IMR-90 (cell line): ENCODE measurements at regions not wholly inside any gene's neighbourhood (a gene's known extent, or its start where the extent isn't known, plus 50 kb on each side); places are given as distances from the start of the nearest gene placed in this dataset.

Experiments
- ATAC-seq: fragments of 200-7000 bp; cut with Tn5 transposase; 2 replicates; pipeline ENCODE4 v1.9.1; 2020; ENCODE audit warnings: low read depth, mild to moderate bottlenecking, moderate library complexity
- BruUV-seq: library from RNA; stranded (reverse); fragments of 400-500 nt; replicated peaks from 2 replicates; lab custom pipeline; 2021; lab: Mats Ljungman, UMichigan
- CTCF ChIA-PET: fragments of 300-600 bp; formaldehyde crosslinking; extraction: SDS; loops from one replicate; lab custom pipeline; 2021; ENCODE audit warnings: antibody characterized with exemption; lab: Yijun Ruan, JAX
- POLR2A ChIA-PET: fragments of 300-600 bp; sonication (Branson Sonifier 250); formaldehyde crosslinking; loops from one replicate; lab custom pipeline; 2022; ENCODE audit warnings: antibody characterized with exemption; ENCODE audit not compliant: unreplicated experiment; lab: Charles Lee
- DNase-seq: peaks from one replicate; pipeline ENCODE4 v3.0.0; 2013
- H2AFZ ChIP-seq: replicated peaks from 2 replicates; pipeline ENCODE3; 2013; ENCODE audit warnings: low read length, mild to moderate bottlenecking; ENCODE audit not compliant: poor library complexity
- H2AK5ac ChIP-seq: 2 replicates; pipeline ENCODE4 v1.6.1; 2013; ENCODE audit warnings: low read depth, low read length, inconsistent platforms
- H2AK9ac ChIP-seq: replicated peaks from 2 replicates; pipeline ENCODE3; 2013; ENCODE audit warnings: mild to moderate bottlenecking, low read depth, low read length, moderate library complexity; ENCODE audit not compliant: poor library complexity
- H2BK120ac ChIP-seq: 2 replicates; pipeline ENCODE4 v1.6.1; 2013; ENCODE audit warnings: low read depth, low read length, inconsistent platforms
- H2BK15ac ChIP-seq: 3 replicates; pipeline ENCODE4 v1.6.1; 2013; ENCODE audit warnings: low read depth, low read length, inconsistent platforms
- H2BK20ac ChIP-seq: 2 replicates; pipeline ENCODE4 v1.6.1; 2013; ENCODE audit warnings: low read depth, mild to moderate bottlenecking, inconsistent platforms, low read length, moderate library complexity
- H2BK5ac ChIP-seq: 2 replicates; pipeline ENCODE4 v1.6.1; 2013; ENCODE audit warnings: mild to moderate bottlenecking, low read depth, low read length, inconsistent platforms; ENCODE audit not compliant: poor library complexity, severe bottlenecking
- H3K14ac ChIP-seq: replicated peaks from 2 replicates; pipeline ENCODE4 v1.6.1; 2013; ENCODE audit warnings: low read depth, low read length, inconsistent platforms
- H3K18ac ChIP-seq: 2 replicates; pipeline ENCODE4 v1.6.1; 2013; ENCODE audit warnings: low read depth, low read length, control low read depth
- H3K23ac ChIP-seq: 2 replicates; pipeline ENCODE4 v1.6.1; 2013; ENCODE audit warnings: low read depth, low read length, inconsistent platforms
- H3K27ac ChIP-seq: 2 replicates; pipeline ENCODE4 v1.5.1; 2013; ENCODE audit warnings: mild to moderate bottlenecking, control low read depth, low read length; ENCODE audit not compliant: insufficient read depth
- H3K27me3 ChIP-seq: 2 replicates; pipeline ENCODE4 v1.6.1; 2013; ENCODE audit warnings: low read length; ENCODE audit not compliant: control insufficient read depth, insufficient read depth
- H3K36me3 ChIP-seq: 2 replicates; pipeline ENCODE4 v1.6.1; 2013; ENCODE audit warnings: low read length, mixed read lengths; ENCODE audit not compliant: control insufficient read depth, insufficient read depth
- H3K4ac ChIP-seq: 2 replicates; pipeline ENCODE4 v1.6.1; 2013; ENCODE audit warnings: low read depth, low read length, inconsistent platforms
- H3K4me1 ChIP-seq: 2 replicates; pipeline ENCODE4 v1.6.1; 2013; ENCODE audit warnings: low read length, mixed read lengths; ENCODE audit not compliant: control insufficient read depth, insufficient read depth
- H3K4me2 ChIP-seq: 2 replicates; pipeline ENCODE4 v1.6.1; 2013; ENCODE audit warnings: low read depth, mild to moderate bottlenecking, control low read depth, low read length, moderate library complexity
- H3K4me3 ChIP-seq: 2 replicates; pipeline ENCODE4 v1.5.1; 2013; ENCODE audit warnings: low read depth, mild to moderate bottlenecking, control low read depth, low read length, moderate library complexity; ENCODE audit not compliant: insufficient read depth
- H3K56ac ChIP-seq: 2 replicates; pipeline ENCODE4 v1.6.1; 2013; ENCODE audit warnings: low read length, inconsistent platforms; ENCODE audit not compliant: insufficient read depth; ENCODE audit errors: extremely low read depth
- H3K79me1 ChIP-seq, 2 experiments: 2 replicates each; pipeline ENCODE4 v1.6.1; 2013; ENCODE audit warnings: low read length in 2 of 2, inconsistent platforms in 1 of 2, low read depth in 1 of 2
- H3K9ac ChIP-seq: 2 replicates; pipeline ENCODE4 v1.6.1; 2013; ENCODE audit warnings: low read depth, low read length, control low read depth
- H3K9me1 ChIP-seq: 2 replicates; pipeline ENCODE4 v1.6.1; 2013; ENCODE audit warnings: low read length, inconsistent platforms; ENCODE audit not compliant: insufficient read depth
- H3K9me3 ChIP-seq: 2 replicates; pipeline ENCODE4 v1.6.1; 2013; ENCODE audit warnings: low read length; ENCODE audit not compliant: control insufficient read depth, insufficient read depth
- H4K20me1 ChIP-seq: 2 replicates; pipeline ENCODE4 v1.6.1; 2013; ENCODE audit warnings: low read length, inconsistent platforms; ENCODE audit not compliant: insufficient read depth
- H4K5ac ChIP-seq: 2 replicates; pipeline ENCODE4 v1.6.1; 2013; ENCODE audit warnings: mild to moderate bottlenecking, low read depth, low read length, control low read depth
- H4K8ac ChIP-seq, 2 experiments: 2 replicates each; pipeline ENCODE4 v1.6.1; 2013; ENCODE audit warnings: low read depth in 2 of 2, low read length in 2 of 2, control low read depth in 1 of 2, inconsistent platforms in 1 of 2
- H4K91ac ChIP-seq: 2 replicates; pipeline ENCODE4 v1.6.1; 2013; ENCODE audit warnings: low read depth, low read length, inconsistent platforms; ENCODE audit not compliant: insufficient read depth
- CEBPB ChIP-seq: IDR thresholded peaks from 2 replicates; pipeline ENCODE4 v1.6.1; 2012; ENCODE audit warnings: low read depth, low read length, improper control_type of control experiment
- MAFK ChIP-seq: IDR thresholded peaks from 2 replicates; pipeline ENCODE4 v1.6.1; 2012; ENCODE audit warnings: low read depth, low read length, improper control_type of control experiment
- MAZ ChIP-seq: IDR thresholded peaks from 2 replicates; pipeline ENCODE4 v1.6.1; 2012; ENCODE audit warnings: low read depth, mild to moderate bottlenecking, low read length, improper control_type of control experiment, moderate library complexity, borderline replicate concordance
- MXI1 ChIP-seq: IDR thresholded peaks from 2 replicates; pipeline ENCODE4 v1.6.1; 2012; ENCODE audit warnings: low read depth, mild to moderate bottlenecking, low read length, moderate library complexity, borderline replicate concordance
- POLR2A ChIP-seq: IDR thresholded peaks from 2 replicates; pipeline ENCODE4 v1.6.1; 2012; ENCODE audit warnings: mild to moderate bottlenecking, low read depth, low read length
- RCOR1 ChIP-seq: IDR thresholded peaks from 2 replicates; pipeline ENCODE4 v1.6.1; 2012; ENCODE audit warnings: mild to moderate bottlenecking, low read length, improper control_type of control experiment; ENCODE audit not compliant: insufficient replicate concordance
- WGBS, 2 experiments: methylation state at CpG; one replicate each; pipeline versions ENCODE4 v1.1.5 to v1.1.7; 2013; ENCODE audit warnings: missing lambda C conversion rate in 2 of 2; ENCODE audit not compliant: insufficient read length in 1 of 2; ENCODE audit errors: extremely low coverage in 2 of 2; 5-methylcytosine and 5-hydroxymethylcytosine counted together
- dilution Hi-C: fragments of 300-500 bp; cut with HindIII; formaldehyde crosslinking; loops from one replicate; pipeline ENCODE4 v1.14.3; 2018; ENCODE audit warnings: low sequenced_read_pairs; ENCODE audit not compliant: unreplicated experiment
- in situ Hi-C: fragments of 300-500 bp; cut with MboI; formaldehyde crosslinking; loops from 3 replicates; pipeline ENCODE4 v1.14.3; 2019; ENCODE audit warnings: low sequenced_read_pairs, inconsistent platforms, mixed read lengths
- intact Hi-C: fragments of 100-400 bp; cut with micrococcal nuclease; formaldehyde crosslinking; loops from 2 replicates; pipeline ENCODE4 v1.10.0; 2022

- Histone ChIP-seq H3K9me3 (no peaks in the 10 kb centered on the region), H2BK120ac (no peak overlapping the region), H3K36me3 (no peaks in the 10 kb centered on the region), H2BK5ac (no peak overlapping the region), H3K4me1 (no peaks in the 10 kb centered on the region), H2BK15ac (no peak overlapping the region), H3K9ac (no peak overlapping the region), H2BK20ac (no peak overlapping the region), H3K23ac (no peak overlapping the region), H4K5ac (no peak overlapping the region), H4K91ac (no peak overlapping the region), H2AK5ac (no peak overlapping the region), H3K79me1 (no peaks in the 10 kb centered on the region), H4K8ac (no peak overlapping the region), H3K4ac (no peak overlapping the region), H3K4me2 (no peak overlapping the region), H3K18ac (no peak overlapping the region), H3K27me3 (no peaks in the 10 kb centered on the region), H3K4me3 (no peak overlapping the region), H3K9me1 (no peaks in the 10 kb centered on the region), H4K20me1 (no peaks in the 10 kb centered on the region), H3K56ac (no peak overlapping the region), H2AK9ac (no peak overlapping the region), H2AFZ (no peak overlapping the region), H3K14ac (no peak overlapping the region), H3K27ac (no peak overlapping the region)
- WGBS, 2 experiments: no CpG with 5 or more reads among the region's 4 CpGs
- intact Hi-C loops: no loop called here
- no TSS peak for BruUV-seq
- ChIA-PET CTCF (no interaction called here), POLR2A (no interaction called here)
- dilution Hi-C loops: no loop called here
- in situ Hi-C loops: no loop called here
- ATAC-seq (no peak), DNase-seq (no peak)
- TF ChIP-seq MAFK (no peak), MXI1 (no peak), MAZ (no peak), RCOR1 (no peak), POLR2A (no peak), CEBPB (no peak)
Observed at GRCh38 chr3:28601291-28601690, 252.7 kb upstream of the AZI2 start.
